Keratinocyte (primary cell): ENCODE measurements at regions not wholly inside any gene's neighbourhood (a gene's known extent, or its start where the extent isn't known, plus 50 kb on each side); places are given as distances from the start of the nearest gene placed in this dataset.

Experiments
- EZH2 ChIP-seq: IDR thresholded peaks from one replicate; pipeline ENCODE4 v1.6.1; 2012; ENCODE audit warnings: inconsistent platforms, mild to moderate bottlenecking, low read length, moderate library complexity
- TF ChIP-seq, protein P1 (sequence below), 3 experiments: IDR thresholded peaks in 1 of 3; conservative IDR thresholded peaks in 1 of 3; optimal IDR thresholded peaks in 1 of 3; 2 replicates in 2 of 3; 3 replicates in 1 of 3; pipeline versions ENCODE3 to v1.5.1; 2011; ENCODE audit warnings: low read length in 3 of 3, mild to moderate bottlenecking in 3 of 3, moderate library complexity in 2 of 3, control low read depth in 1 of 3, inconsistent platforms in 1 of 3; ENCODE audit not compliant: insufficient read depth in 2 of 3; ENCODE audit errors: extremely low read depth in 1 of 3

DNA sequence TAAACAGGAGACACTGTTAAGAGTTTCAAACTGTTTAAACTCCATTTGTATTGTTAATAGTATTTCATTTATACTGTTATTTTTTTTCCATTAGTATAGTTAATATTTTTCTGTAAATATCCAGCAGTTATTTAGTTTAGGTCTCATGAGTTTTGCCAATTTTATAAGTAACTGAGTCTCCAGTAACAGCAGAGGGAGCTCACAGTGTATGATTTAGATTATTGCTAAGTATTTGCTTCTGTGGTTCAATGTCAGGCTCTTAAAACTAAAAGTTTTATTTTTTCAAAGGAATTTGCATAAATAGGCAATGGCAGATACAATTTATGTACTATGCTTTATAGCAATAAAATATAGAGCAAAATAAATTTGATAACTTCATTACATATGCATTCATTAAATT is 209.7 kb downstream of the ATXN7L3B start:
- TF ChIP-seq, protein P1, sequence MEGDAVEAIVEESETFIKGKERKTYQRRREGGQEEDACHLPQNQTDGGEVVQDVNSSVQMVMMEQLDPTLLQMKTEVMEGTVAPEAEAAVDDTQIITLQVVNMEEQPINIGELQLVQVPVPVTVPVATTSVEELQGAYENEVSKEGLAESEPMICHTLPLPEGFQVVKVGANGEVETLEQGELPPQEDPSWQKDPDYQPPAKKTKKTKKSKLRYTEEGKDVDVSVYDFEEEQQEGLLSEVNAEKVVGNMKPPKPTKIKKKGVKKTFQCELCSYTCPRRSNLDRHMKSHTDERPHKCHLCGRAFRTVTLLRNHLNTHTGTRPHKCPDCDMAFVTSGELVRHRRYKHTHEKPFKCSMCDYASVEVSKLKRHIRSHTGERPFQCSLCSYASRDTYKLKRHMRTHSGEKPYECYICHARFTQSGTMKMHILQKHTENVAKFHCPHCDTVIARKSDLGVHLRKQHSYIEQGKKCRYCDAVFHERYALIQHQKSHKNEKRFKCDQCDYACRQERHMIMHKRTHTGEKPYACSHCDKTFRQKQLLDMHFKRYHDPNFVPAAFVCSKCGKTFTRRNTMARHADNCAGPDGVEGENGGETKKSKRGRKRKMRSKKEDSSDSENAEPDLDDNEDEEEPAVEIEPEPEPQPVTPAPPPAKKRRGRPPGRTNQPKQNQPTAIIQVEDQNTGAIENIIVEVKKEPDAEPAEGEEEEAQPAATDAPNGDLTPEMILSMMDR (optimal IDR thresholded peaks at IDR 0.05 in 1 of 3, IDR thresholded peaks at IDR 0.05 in 1 of 3, conservative IDR thresholded peaks at IDR 0.05 in 1 of 3; ENCODE audit: extremely low read depth in 1 of 3, insufficient read depth in 2 of 3, low read length in 3 of 3), result no peak
- TF ChIP-seq EZH2, result no peak
